Body of pancreas (tissue), 4 donors: ENCODE measurements at regions not wholly inside any gene's neighbourhood (a gene's known extent, or its start where the extent isn't known, plus 50 kb on each side); places are given as distances from the start of the nearest gene placed in this dataset.

ENCODE experiments used
- POLR2A ChIP-seq, 3 donors: fragments of 450-650 bp; IDR thresholded peaks; one replicate each; pipeline ENCODE4 v1.6.1; 2016; ENCODE audit warnings: antibody characterized with exemption in 3 of 3, mild to moderate bottlenecking in 2 of 3
- TF ChIP-seq, protein P1 (sequence below), 7 experiments: fragments of 450-650 bp in 4 of 7; fragments of 200-600 bp in 3 of 7; sonication (generic) in 3 of 7; IDR thresholded peaks; one replicate each; pipeline ENCODE4 v1.5.1; 2016 to 2019; ENCODE audit warnings: antibody characterized with exemption in 7 of 7

GRCh38 chr4:34767407-34767806 lies 1476.9 kb downstream of the ARAP2 start:
- TF ChIP-seq, protein P1, sequence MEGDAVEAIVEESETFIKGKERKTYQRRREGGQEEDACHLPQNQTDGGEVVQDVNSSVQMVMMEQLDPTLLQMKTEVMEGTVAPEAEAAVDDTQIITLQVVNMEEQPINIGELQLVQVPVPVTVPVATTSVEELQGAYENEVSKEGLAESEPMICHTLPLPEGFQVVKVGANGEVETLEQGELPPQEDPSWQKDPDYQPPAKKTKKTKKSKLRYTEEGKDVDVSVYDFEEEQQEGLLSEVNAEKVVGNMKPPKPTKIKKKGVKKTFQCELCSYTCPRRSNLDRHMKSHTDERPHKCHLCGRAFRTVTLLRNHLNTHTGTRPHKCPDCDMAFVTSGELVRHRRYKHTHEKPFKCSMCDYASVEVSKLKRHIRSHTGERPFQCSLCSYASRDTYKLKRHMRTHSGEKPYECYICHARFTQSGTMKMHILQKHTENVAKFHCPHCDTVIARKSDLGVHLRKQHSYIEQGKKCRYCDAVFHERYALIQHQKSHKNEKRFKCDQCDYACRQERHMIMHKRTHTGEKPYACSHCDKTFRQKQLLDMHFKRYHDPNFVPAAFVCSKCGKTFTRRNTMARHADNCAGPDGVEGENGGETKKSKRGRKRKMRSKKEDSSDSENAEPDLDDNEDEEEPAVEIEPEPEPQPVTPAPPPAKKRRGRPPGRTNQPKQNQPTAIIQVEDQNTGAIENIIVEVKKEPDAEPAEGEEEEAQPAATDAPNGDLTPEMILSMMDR (IDR thresholded peaks at IDR 0.05) = no peak
- TF ChIP-seq POLR2A (IDR thresholded peaks at IDR 0.05) = no peak
